Activated T-helper 2 cell treated with anti-CD3 and anti-CD28 coated beads, Interferon-gamma antibody, Interleukin-2, Interleukin-4, amounts not matched to agents 10 μg/mL and 5 μg/mL and 100 μg/mL, durations not matched to agents 14 hours and 24 hours and 36 hours (primary cell): ENCODE measurements at regions not wholly inside any gene's neighbourhood (a gene's known extent, or its start where the extent isn't known, plus 50 kb on each side); places are given as distances from the start of the nearest gene placed in this dataset.

Source experiments
- DNase-seq: peaks from one replicate; pipeline ENCODE4 v3.0.0; 2021; ENCODE audit warnings: low spot score
- H3K27ac Mint-ChIP-seq: one replicate; pipeline ENCODE4 v1.8.0; 2021; ENCODE audit warnings: mixed read lengths
- H3K27me3 Mint-ChIP-seq: one replicate; pipeline ENCODE4 v1.8.0; 2021; ENCODE audit warnings: low read depth, mixed read lengths
- H3K36me3 Mint-ChIP-seq: one replicate; pipeline ENCODE4 v1.8.0; 2021; ENCODE audit warnings: low read depth, mixed read lengths
- H3K4me1 Mint-ChIP-seq: one replicate; pipeline ENCODE4 v1.8.0; 2021; ENCODE audit warnings: low read depth, mixed read lengths
- H3K4me3 Mint-ChIP-seq: one replicate; pipeline ENCODE4 v1.8.0; 2021; ENCODE audit warnings: low read depth, mild to moderate bottlenecking, moderate library complexity, mixed read lengths
- H3K9me3 Mint-ChIP-seq: one replicate; pipeline ENCODE4 v1.8.0; 2021; ENCODE audit warnings: mixed read lengths
- intact Hi-C: fragments of 100-400 bp; cut with micrococcal nuclease; formaldehyde crosslinking; loops from one replicate; pipeline ENCODE4 v1.15.1; 2023

DNA sequence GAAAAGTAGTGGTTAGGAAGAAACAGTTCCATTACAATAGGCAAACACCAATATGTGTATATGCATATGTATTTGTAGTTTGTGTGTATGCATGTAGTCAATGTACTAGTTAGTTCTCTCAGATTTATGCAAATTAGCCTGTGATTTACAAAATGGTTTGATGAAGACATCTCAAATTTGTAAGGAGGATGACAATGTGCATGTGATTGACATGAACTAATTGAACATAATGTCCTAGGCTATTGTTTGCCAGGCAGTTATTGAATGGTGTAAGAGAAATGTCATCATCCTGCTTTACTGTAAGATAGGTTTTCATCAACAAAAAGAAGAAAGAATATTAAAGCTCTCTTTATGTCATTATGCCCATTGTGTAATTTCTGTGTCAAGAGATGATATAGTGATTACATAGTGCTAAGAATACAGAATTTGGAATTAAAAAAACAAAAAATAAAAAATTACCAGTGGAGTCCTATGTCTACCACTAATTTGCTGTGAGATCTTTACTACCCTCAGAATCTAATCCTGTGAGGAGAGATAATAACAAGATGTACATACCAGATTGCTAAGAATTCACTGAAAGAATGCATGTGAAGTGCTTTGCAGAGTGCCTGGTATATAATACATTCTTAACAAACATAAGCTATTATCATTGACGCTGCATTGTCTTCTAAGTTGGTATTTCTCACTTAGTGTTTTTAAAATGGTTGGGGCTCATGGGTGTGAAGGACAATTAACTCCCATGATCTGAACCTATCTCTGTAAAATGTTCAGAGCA is 258.0 kb downstream of the CPS1 start:
- no peak for DNase-seq
- H3K4me1 Mint-ChIP-seq, result no peaks in the 10 kb centered on the region
- H3K9me3 Mint-ChIP-seq, result no peaks in the 10 kb centered on the region
- no peak overlapping the region for H3K4me3 Mint-ChIP-seq
- no peaks in the 10 kb centered on the region for H3K36me3 Mint-ChIP-seq
- H3K27me3 Mint-ChIP-seq, result no peaks in the 10 kb centered on the region
- no peak overlapping the region for H3K27ac Mint-ChIP-seq
- intact Hi-C loops, result no loop called here

- H3K9me3 Mint-ChIP-seq, result no peaks in the 10 kb centered on the region
- no peak overlapping the region for H3K27ac Mint-ChIP-seq
- intact Hi-C loops, result no loop called here
- DNase-seq, result no peak
- no peaks in the 10 kb centered on the region for H3K27me3 Mint-ChIP-seq
- H3K36me3 Mint-ChIP-seq, result no peaks in the 10 kb centered on the region
- no peak overlapping the region for H3K4me3 Mint-ChIP-seq
- H3K4me1 Mint-ChIP-seq, result no peaks in the 10 kb centered on the region
These were observed 260.4 kb downstream of the CPS1 start for GRCh38 chr2:210816769-210817168.

DNA sequence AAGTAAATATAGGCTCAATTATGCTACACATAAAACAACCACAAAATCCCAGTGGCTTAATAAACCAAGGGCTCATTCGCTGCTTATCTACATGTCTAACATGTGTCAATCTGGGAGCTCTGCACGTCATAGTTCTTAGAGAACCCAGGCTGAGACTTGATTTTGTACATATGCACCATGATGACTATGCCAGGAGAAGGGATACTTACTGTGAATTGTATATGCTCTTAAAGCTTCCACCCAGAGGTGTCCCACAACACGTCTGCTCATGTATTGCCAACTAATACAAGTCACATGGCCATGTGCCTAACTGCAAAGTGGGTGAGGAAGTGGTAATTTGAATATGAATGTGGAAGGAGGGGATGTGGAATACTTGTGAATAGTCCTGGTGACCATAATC is 262.1 kb downstream of the CPS1 start:
- no peaks in the 10 kb centered on the region for H3K36me3 Mint-ChIP-seq
- DNase-seq, result no peak
- no peaks in the 10 kb centered on the region for H3K9me3 Mint-ChIP-seq
- H3K4me1 Mint-ChIP-seq, result no peaks in the 10 kb centered on the region
- intact Hi-C loops, result no loop called here
- H3K27ac Mint-ChIP-seq, result no peak overlapping the region
- H3K27me3 Mint-ChIP-seq, result no peaks in the 10 kb centered on the region
- H3K4me3 Mint-ChIP-seq, result no peak overlapping the region

DNA sequence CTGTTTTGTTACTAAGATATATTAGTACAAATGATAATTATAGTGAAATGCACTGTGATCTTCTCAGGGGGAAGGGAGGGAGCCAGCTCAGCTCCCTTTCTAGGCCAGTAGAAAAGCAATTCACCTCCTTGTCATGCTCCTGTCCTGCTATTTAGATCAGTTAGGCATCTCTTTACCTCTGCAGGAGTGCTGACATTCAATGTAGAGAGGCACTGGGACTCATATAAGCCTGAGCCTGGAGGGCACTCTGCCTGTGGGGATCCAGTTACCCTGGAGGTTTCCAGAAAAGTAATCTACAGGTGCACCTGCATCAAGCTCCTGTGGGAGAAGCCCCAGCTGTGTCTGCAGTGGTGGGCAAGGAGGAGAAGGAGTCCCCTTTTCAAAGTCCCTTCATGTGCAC is 277.0 kb downstream of the CPS1 start:
- no peak overlapping the region for H3K27ac Mint-ChIP-seq
- H3K9me3 Mint-ChIP-seq, result no peaks in the 10 kb centered on the region
- H3K36me3 Mint-ChIP-seq, result no peaks in the 10 kb centered on the region
- intact Hi-C loops, result no loop called here
- H3K4me1 Mint-ChIP-seq, result no peaks in the 10 kb centered on the region
- H3K27me3 Mint-ChIP-seq, result no peaks in the 10 kb centered on the region
- DNase-seq, result no peak
- no peak overlapping the region for H3K4me3 Mint-ChIP-seq

- Mint-ChIP-seq H3K4me1 (no peaks in the 10 kb centered on the region), H3K36me3 (no peaks in the 10 kb centered on the region)
- intact Hi-C loops, result no loop called here
These were observed 282.6 kb downstream of the CPS1 start for GRCh38 chr2:210839034-210839433.

GRCh38 chr2:210839450-210839849 is 283.1 kb downstream of the CPS1 start:
- H3K36me3 Mint-ChIP-seq, result no peaks in the 10 kb centered on the region
- no peaks in the 10 kb centered on the region for H3K27me3 Mint-ChIP-seq
- no peak overlapping the region for H3K4me3 Mint-ChIP-seq
- H3K27ac Mint-ChIP-seq, result no peak overlapping the region
- no peaks in the 10 kb centered on the region for H3K4me1 Mint-ChIP-seq
- intact Hi-C loops, result no loop called here
- H3K9me3 Mint-ChIP-seq, result no peaks in the 10 kb centered on the region
- DNase-seq, result no peak

More at GRCh38 chr2:210839034-210839433, 282.6 kb downstream of the CPS1 start:
- no peak for DNase-seq
- no peak overlapping the region for H3K27ac Mint-ChIP-seq
- no peaks in the 10 kb centered on the region for H3K27me3 Mint-ChIP-seq
- no peaks in the 10 kb centered on the region for H3K9me3 Mint-ChIP-seq
- H3K4me3 Mint-ChIP-seq, result no peak overlapping the region

DNA sequence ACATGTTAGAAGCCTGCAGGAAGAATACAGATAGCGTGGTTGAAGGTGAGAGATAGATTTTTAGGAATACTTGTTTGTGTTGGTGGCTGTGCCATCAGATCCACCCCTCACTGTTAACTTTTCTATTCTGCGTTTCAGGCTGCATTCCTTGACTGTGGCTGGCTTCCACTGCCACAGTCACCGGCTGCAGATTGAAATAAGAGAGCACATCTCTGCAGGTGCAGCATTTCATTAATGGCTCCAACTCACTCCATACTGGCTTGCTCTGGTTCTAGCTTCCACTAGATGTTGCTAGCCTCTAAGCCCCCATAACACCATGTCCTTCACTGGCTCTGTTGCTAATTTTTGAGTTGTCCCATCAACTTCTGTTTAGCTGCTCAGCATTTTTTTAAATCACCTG is 286.5 kb downstream of the CPS1 start:
- Mint-ChIP-seq H3K27ac (no peak overlapping the region), H3K4me3 (no peak overlapping the region)
- intact Hi-C loops, result no loop called here

DNA sequence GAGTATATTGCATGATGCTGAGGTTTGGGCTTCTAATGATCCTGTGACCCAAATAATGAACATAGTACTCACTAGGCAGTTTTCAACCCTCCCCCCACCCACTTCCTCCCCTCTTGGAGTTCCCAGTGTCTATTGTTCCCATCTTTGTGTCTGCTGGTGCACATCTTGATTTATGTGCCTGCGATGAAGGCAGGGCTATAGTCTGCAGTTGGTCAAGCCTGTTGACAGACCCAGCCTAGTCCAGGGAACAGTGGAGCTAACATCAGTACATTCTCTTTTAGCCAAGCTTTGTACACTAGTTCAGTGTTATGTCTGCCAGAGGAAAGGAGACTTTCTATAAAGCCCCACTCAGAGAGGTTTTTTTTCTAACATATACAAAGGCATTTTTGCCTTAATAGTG is 287.6 kb downstream of the CPS1 start:
- Mint-ChIP-seq H3K36me3 (no peaks in the 10 kb centered on the region), H3K4me3 (no peak overlapping the region), H3K4me1 (no peaks in the 10 kb centered on the region), H3K27me3 (no peaks in the 10 kb centered on the region), H3K27ac (no peak overlapping the region), H3K9me3 (no peaks in the 10 kb centered on the region)
- DNase-seq, result no peak
- intact Hi-C loops, result no loop called here

More for the DNA sequence above, 286.5 kb downstream of the CPS1 start:
- Mint-ChIP-seq H3K4me1 (no peaks in the 10 kb centered on the region), H3K9me3 (no peaks in the 10 kb centered on the region), H3K36me3 (no peaks in the 10 kb centered on the region), H3K27me3 (no peaks in the 10 kb centered on the region)
- no peak for DNase-seq

GRCh38 chr2:210859314-210859713 is 302.9 kb downstream of the CPS1 start:
- Mint-ChIP-seq H3K4me1 (no peaks in the 10 kb centered on the region), H3K27me3 (no peaks in the 10 kb centered on the region), H3K9me3 (peaks cover 2% of the 10 kb centered on the region), H3K27ac (no peak overlapping the region), H3K4me3 (no peak overlapping the region), H3K36me3 (no peaks in the 10 kb centered on the region)
- intact Hi-C loops, result no loop called here
- DNase-seq, result no peak

DNA sequence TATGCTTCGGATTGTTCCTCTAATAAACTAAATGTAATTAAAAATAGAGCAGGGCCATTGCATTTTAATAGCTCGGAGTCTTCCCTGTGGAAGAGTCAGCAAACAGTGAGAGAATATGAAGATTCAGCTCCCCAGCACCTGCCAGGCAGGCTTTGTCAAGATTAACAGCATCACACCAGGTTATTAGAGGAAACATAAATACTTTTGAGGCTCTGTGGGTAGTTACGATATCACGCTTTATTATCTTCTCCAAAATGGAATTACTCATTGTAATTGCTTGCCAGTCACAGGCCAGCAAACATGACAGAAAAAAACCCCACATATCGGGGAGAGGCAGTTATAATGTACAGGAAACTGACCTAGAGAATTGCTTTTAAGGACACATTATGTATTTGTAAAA is 303.9 kb downstream of the CPS1 start:
- no peak for DNase-seq
- no peaks in the 10 kb centered on the region for H3K9me3 Mint-ChIP-seq
- no peak overlapping the region for H3K27ac Mint-ChIP-seq
- H3K4me1 Mint-ChIP-seq, result no peaks in the 10 kb centered on the region
- intact Hi-C loops, result no loop called here
- no peak overlapping the region for H3K4me3 Mint-ChIP-seq
- no peaks in the 10 kb centered on the region for H3K36me3 Mint-ChIP-seq
- H3K27me3 Mint-ChIP-seq, result no peaks in the 10 kb centered on the region

DNA sequence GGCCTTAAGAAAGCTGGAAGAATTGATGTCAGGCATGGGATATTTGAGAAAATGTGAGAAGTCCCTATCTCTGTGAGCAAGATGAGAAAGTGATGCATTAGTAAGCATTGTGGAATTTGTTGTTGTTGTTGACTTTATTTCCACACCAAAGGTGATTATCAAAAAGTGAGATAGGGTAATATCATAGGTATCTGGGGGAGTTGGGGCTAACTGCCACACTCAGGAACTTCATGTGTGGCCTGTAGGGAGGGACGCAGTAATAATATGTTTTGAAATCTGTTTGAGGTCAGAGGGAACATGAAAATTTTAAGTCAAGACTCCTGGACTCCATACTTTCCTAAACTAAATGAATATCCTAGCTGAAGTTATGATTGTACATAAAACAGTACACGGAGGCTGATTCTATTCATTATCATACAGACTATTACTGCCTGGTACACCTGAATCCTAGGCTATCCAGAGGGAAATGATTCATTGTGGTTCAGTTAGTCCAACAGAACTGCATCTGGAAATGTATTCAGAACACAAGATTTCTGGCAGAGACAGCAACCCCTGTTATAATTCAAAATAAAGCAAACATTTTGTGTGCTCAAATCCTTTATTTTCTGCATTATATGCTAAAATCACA is 304.8 kb downstream of the CPS1 start:
- intact Hi-C loops, result no loop called here

DNA sequence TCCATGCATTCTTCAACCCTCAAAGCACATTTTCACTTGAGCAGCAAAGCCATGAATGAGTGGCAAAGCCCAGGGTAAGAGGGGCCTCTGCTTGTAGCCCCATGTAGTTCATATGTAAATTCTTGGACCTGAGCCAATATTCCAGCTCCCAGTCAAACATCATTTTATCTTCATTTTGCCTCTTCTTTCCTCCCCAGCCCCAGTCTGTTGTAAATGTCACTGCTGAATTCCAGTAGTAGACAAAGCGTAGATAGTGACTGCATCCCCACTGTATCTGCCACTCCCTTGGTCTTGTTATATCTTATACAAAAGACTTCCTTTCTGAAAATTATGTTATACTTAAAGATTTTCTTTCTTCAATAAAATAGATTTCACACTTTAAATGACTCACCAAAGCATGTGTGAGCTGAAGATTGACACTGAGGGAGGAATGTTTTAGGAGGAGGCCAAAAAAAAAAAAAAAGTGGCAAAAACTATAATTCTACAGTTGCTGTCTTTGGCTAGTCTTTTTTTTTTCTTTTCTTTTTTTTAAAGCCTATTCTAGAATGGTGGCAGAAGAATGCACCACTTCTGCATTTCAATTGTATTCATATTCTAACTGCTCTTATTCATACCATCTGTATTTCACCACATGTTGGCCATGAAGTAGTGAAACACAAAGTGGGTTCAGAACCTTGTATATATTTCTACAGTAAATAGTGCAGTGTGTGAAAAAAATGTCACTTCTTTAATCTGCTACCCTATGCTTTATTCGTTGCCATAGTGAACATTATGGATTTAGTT is 306.1 kb downstream of the CPS1 start:
- no peaks in the 10 kb centered on the region for H3K27me3 Mint-ChIP-seq
- no peak overlapping the region for H3K4me3 Mint-ChIP-seq

More for the DNA sequence above, 304.8 kb downstream of the CPS1 start:
- H3K4me3 Mint-ChIP-seq, result no peak overlapping the region
- no peaks in the 10 kb centered on the region for H3K4me1 Mint-ChIP-seq
- no peak overlapping the region for H3K27ac Mint-ChIP-seq
- no peaks in the 10 kb centered on the region for H3K27me3 Mint-ChIP-seq
- no peak for DNase-seq
- H3K36me3 Mint-ChIP-seq, result no peaks in the 10 kb centered on the region
- no peaks in the 10 kb centered on the region for H3K9me3 Mint-ChIP-seq

GRCh38 chr2:210863283-210863682 is 306.9 kb downstream of the CPS1 start:
- Mint-ChIP-seq H3K4me3 (no peak overlapping the region), H3K9me3 (peaks cover 6% of the 10 kb centered on the region), H3K4me1 (no peaks in the 10 kb centered on the region), H3K27ac (no peak overlapping the region), H3K27me3 (no peaks in the 10 kb centered on the region), H3K36me3 (no peaks in the 10 kb centered on the region)
- intact Hi-C loops, result no loop called here
- no peak for DNase-seq

More for the DNA sequence above, 306.1 kb downstream of the CPS1 start:
- intact Hi-C loops, result no loop called here
- DNase-seq, result no peak
- Mint-ChIP-seq H3K36me3 (no peaks in the 10 kb centered on the region), H3K27ac (no peak overlapping the region), H3K4me1 (no peaks in the 10 kb centered on the region), H3K9me3 (peaks cover 6% of the 10 kb centered on the region)
